ENCODE measurements at regions not wholly inside any gene's neighbourhood (a gene's known extent, or its start where the extent isn't known, plus 50 kb on each side); places are given as distances from the start of the nearest gene placed in this dataset.

- Histone ChIP-seq H3K4me3 (no peak overlapping the region), H3K36me3 (replicated peaks in 1 of 2) (no peaks in the 10 kb centered on the region), H3K9me3 (replicated peaks in 1 of 3) (no peaks in the 10 kb centered on the region), H3K27me3 (no peaks in the 10 kb centered on the region), H3K4me1 (replicated peaks in 1 of 2) (no peaks in the 10 kb centered on the region), H3K27ac (no peak overlapping the region)
- 34 to 67% (median 38%) methylated on average over 1 to 3 of the region's 3 CpGs for WGBS, 4 donors
- TF ChIP-seq CTCF (IDR thresholded peaks at IDR 0.05): no peak
- TF ChIP-seq POLR2A (IDR thresholded peaks at IDR 0.05): no peak
- intact Hi-C loops (cut with DNase I): no loop called here
- peak in 1 of 7 donors; percentile 20 for DNase-seq
These were observed 318.3 kb downstream of the CBLN1 start for GRCh38 chr16:48963306-48963705.

- H3K4me1 ChIP-seq (replicated peaks in 1 of 2): no peaks in the 10 kb centered on the region
- WGBS, 4 donors: 89 to 92% (median 90%) methylated on average over 4 of the region's 4 CpGs
These were observed 320.1 kb downstream of the CBLN1 start for GRCh38 chr16:48961546-48961945.

GRCh38 chr16:48960830-48961229, 320.8 kb downstream of the CBLN1 start:
- Histone ChIP-seq H3K27ac (no peak overlapping the region), H3K9me3 (replicated peaks in 1 of 3) (no peaks in the 10 kb centered on the region), H3K4me3 (no peak overlapping the region), H3K36me3 (replicated peaks in 1 of 2) (no peaks in the 10 kb centered on the region), H3K27me3 (no peaks in the 10 kb centered on the region), H3K4me1 (replicated peaks in 1 of 2) (no peaks in the 10 kb centered on the region)
- 87 to 95% (median 92%) methylated on average over 5 of the region's 5 CpGs for WGBS, 4 donors
- no peak for DNase-seq
- TF ChIP-seq POLR2A (IDR thresholded peaks at IDR 0.05): no peak
- no peak for TF ChIP-seq CTCF (IDR thresholded peaks at IDR 0.05)
- intact Hi-C loops (cut with DNase I): no loop called here

More at GRCh38 chr16:48961546-48961945, 320.1 kb downstream of the CBLN1 start:
- intact Hi-C loops (cut with DNase I): no loop called here
- DNase-seq: no peak
- TF ChIP-seq CTCF (IDR thresholded peaks at IDR 0.05): no peak
- TF ChIP-seq POLR2A (IDR thresholded peaks at IDR 0.05): no peak
- H3K36me3 ChIP-seq (replicated peaks in 1 of 2): no peaks in the 10 kb centered on the region
- H3K27me3 ChIP-seq: no peaks in the 10 kb centered on the region
- no peak overlapping the region for H3K27ac ChIP-seq
- H3K4me3 ChIP-seq: no peak overlapping the region
- H3K9me3 ChIP-seq (replicated peaks in 1 of 3): no peaks in the 10 kb centered on the region

- intact Hi-C loops (cut with DNase I): no loop called here
- TF ChIP-seq POLR2A (IDR thresholded peaks at IDR 0.05) (no peak), CTCF (IDR thresholded peaks at IDR 0.05) (no peak)
- Histone ChIP-seq H3K27me3 (no peaks in the 10 kb centered on the region), H3K4me1 (replicated peaks in 1 of 2) (no peaks in the 10 kb centered on the region), H3K36me3 (replicated peaks in 1 of 2) (no peaks in the 10 kb centered on the region), H3K4me3 (no peak overlapping the region), H3K27ac (no peak overlapping the region), H3K9me3 (replicated peaks in 1 of 3) (no peaks in the 10 kb centered on the region)
- DNase-seq: no peak
These were observed 321.9 kb downstream of the CBLN1 start for GRCh38 chr16:48959747-48960146.
